Neural cell (in vitro differentiated cells): ENCODE measurements at regions not wholly inside any gene's neighbourhood (a gene's known extent, or its start where the extent isn't known, plus 50 kb on each side); places are given as distances from the start of the nearest gene placed in this dataset.

Experiments used
- H2AFZ ChIP-seq: fragments of 200-600, 300-800 bp; sonication (generic), shearing (Covaris generic); 2 replicates; pipeline ENCODE4 v1.6.0; 2014; ENCODE audit warnings: low read depth, mild to moderate bottlenecking, antibody characterized with exemption, low read length, moderate library complexity
- H3F3A ChIP-seq: fragments of 200-600 bp; shearing (Covaris generic); 2 replicates; pipeline ENCODE4 v1.6.1; 2016; ENCODE audit warnings: mild to moderate bottlenecking, moderate library complexity, mixed read lengths, antibody characterized with exemption, low read length; ENCODE audit not compliant: insufficient read depth, poor library complexity, severe bottlenecking
- H3K27ac ChIP-seq: fragments of 200-600, 300-800 bp; sonication (generic), shearing (Covaris generic); 2 replicates; pipeline ENCODE4 v1.5.1; 2014; ENCODE audit warnings: mild to moderate bottlenecking, low read length, moderate library complexity
- H3K27me3 ChIP-seq: fragments of 300-800, 200-600 bp; sonication (generic), shearing (Covaris generic); 2 replicates; pipeline ENCODE4 v1.6.0; 2014; ENCODE audit warnings: mild to moderate bottlenecking, low read depth, low read length, moderate library complexity; ENCODE audit not compliant: insufficient read depth
- H3K36me3 ChIP-seq: fragments of 300-800, 200-600 bp; sonication (generic), shearing (Covaris generic); 2 replicates; pipeline ENCODE4 v1.5.1; 2014; ENCODE audit warnings: mild to moderate bottlenecking, antibody characterized with exemption, low read length, moderate library complexity; ENCODE audit not compliant: insufficient read depth
- H3K4me2 ChIP-seq: fragments of 300-800, 200-600 bp; sonication (generic), shearing (Covaris generic); 2 replicates; pipeline ENCODE4 v1.6.0; 2014; ENCODE audit warnings: mild to moderate bottlenecking, low read length
- H3K4me3 ChIP-seq: fragments of 300-800, 200-600 bp; sonication (generic), shearing (Covaris generic); 2 replicates; pipeline ENCODE4 v1.5.1; 2014; ENCODE audit warnings: mild to moderate bottlenecking, low read length, moderate library complexity
- H3K79me2 ChIP-seq: fragments of 200-600 bp; shearing (Covaris generic); replicated peaks from 2 replicates; pipeline ENCODE4 v1.6.0; 2014; ENCODE audit warnings: mild to moderate bottlenecking, low read length, moderate library complexity; ENCODE audit not compliant: insufficient read depth
- H3K9ac ChIP-seq: fragments of 300-800, 200-600 bp; sonication (generic), shearing (Covaris generic); 2 replicates; pipeline ENCODE4 v1.6.1; 2016; ENCODE audit warnings: mild to moderate bottlenecking, low read length, mixed read lengths
- H3K9me2 ChIP-seq: fragments of 200-600 bp; shearing (Covaris generic); 2 replicates; pipeline ENCODE4 v1.6.1; 2016; ENCODE audit warnings: mild to moderate bottlenecking, low read length, mixed read lengths; ENCODE audit not compliant: insufficient read depth
- H3K9me3 ChIP-seq: fragments of 200-600, 300-800 bp; sonication (generic), shearing (Covaris generic); 2 replicates; pipeline ENCODE4 v1.6.1; 2016; ENCODE audit warnings: mild to moderate bottlenecking, mixed run types, low read length, moderate library complexity, mixed read lengths
- H4K20me1 ChIP-seq: fragments of 200-600 bp; shearing (Covaris generic); 2 replicates; pipeline ENCODE4 v1.6.1; 2016; ENCODE audit warnings: mild to moderate bottlenecking, mixed run types; ENCODE audit not compliant: insufficient read depth
- CTCF ChIP-seq: fragments of 450-650 bp; IDR thresholded peaks from 2 replicates; pipeline ENCODE4 v1.5.1; 2014; ENCODE audit warnings: antibody characterized with exemption, mild to moderate bottlenecking, moderate library complexity; ENCODE audit not compliant: poor library complexity, severe bottlenecking
- EP300 ChIP-seq: fragments of 450-650 bp; conservative IDR thresholded peaks from 2 replicates; pipeline ENCODE4 v1.6.1; 2014; ENCODE audit warnings: antibody characterized with exemption, mild to moderate bottlenecking, moderate library complexity; ENCODE audit not compliant: poor library complexity, severe bottlenecking
- EZH2 ChIP-seq: fragments of 200-600, 300-800 bp; shearing (Covaris generic), sonication (generic); IDR thresholded peaks from 2 replicates; pipeline ENCODE4 v1.6.1; 2014; ENCODE audit warnings: antibody characterized with exemption, low read length, borderline replicate concordance, mild to moderate bottlenecking; ENCODE audit not compliant: insufficient read depth, poor library complexity, severe bottlenecking
- MXI1 ChIP-seq: fragments of 450-650 bp; conservative IDR thresholded peaks from 2 replicates; pipeline ENCODE4 v1.6.1; 2014; ENCODE audit warnings: antibody characterized with exemption, mild to moderate bottlenecking; ENCODE audit not compliant: poor library complexity, severe bottlenecking
- POLR2AphosphoS5 ChIP-seq: IDR thresholded peaks from 2 replicates; pipeline ENCODE4 v1.6.1; 2012
- RAD21 ChIP-seq: fragments of 450-650 bp; conservative IDR thresholded peaks from 2 replicates; pipeline ENCODE4 v1.6.1; 2014; ENCODE audit warnings: antibody characterized with exemption, mild to moderate bottlenecking, moderate library complexity
- SMC3 ChIP-seq: fragments of 450-650 bp; conservative IDR thresholded peaks from 2 replicates; pipeline ENCODE4 v1.6.1; 2014; ENCODE audit warnings: antibody characterized with exemption, mild to moderate bottlenecking, moderate library complexity; ENCODE audit not compliant: poor library complexity
- TAF1 ChIP-seq: IDR thresholded peaks from 2 replicates; pipeline ENCODE4 v1.6.1; 2012; ENCODE audit warnings: low read depth
- TF ChIP-seq, protein P1 (sequence below): IDR thresholded peaks from 2 replicates; pipeline ENCODE4 v1.6.1; 2012; ENCODE audit warnings: borderline replicate concordance

- TF ChIP-seq, protein P1, sequence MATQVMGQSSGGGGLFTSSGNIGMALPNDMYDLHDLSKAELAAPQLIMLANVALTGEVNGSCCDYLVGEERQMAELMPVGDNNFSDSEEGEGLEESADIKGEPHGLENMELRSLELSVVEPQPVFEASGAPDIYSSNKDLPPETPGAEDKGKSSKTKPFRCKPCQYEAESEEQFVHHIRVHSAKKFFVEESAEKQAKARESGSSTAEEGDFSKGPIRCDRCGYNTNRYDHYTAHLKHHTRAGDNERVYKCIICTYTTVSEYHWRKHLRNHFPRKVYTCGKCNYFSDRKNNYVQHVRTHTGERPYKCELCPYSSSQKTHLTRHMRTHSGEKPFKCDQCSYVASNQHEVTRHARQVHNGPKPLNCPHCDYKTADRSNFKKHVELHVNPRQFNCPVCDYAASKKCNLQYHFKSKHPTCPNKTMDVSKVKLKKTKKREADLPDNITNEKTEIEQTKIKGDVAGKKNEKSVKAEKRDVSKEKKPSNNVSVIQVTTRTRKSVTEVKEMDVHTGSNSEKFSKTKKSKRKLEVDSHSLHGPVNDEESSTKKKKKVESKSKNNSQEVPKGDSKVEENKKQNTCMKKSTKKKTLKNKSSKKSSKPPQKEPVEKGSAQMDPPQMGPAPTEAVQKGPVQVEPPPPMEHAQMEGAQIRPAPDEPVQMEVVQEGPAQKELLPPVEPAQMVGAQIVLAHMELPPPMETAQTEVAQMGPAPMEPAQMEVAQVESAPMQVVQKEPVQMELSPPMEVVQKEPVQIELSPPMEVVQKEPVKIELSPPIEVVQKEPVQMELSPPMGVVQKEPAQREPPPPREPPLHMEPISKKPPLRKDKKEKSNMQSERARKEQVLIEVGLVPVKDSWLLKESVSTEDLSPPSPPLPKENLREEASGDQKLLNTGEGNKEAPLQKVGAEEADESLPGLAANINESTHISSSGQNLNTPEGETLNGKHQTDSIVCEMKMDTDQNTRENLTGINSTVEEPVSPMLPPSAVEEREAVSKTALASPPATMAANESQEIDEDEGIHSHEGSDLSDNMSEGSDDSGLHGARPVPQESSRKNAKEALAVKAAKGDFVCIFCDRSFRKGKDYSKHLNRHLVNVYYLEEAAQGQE = no peak
- TF ChIP-seq EP300 (no peak), POLR2AphosphoS5 (no peak)
Measured at GRCh38 chr6:146928503-146928902, 275.7 kb upstream of the STXBP5 start (continued).

GRCh38 chr6:146931214-146931613 lies 273.0 kb upstream of the STXBP5 start:
- H3K4me2 ChIP-seq = no peak overlapping the region
- no peak overlapping the region for H3K9ac ChIP-seq
- no peaks in the 10 kb centered on the region for H3K9me2 ChIP-seq
- no peaks in the 10 kb centered on the region for H3K36me3 ChIP-seq
- no peaks in the 10 kb centered on the region for H3K9me3 ChIP-seq
- H3K4me3 ChIP-seq = no peak overlapping the region
- no peaks in the 10 kb centered on the region for H3K27me3 ChIP-seq
- H2AFZ ChIP-seq = no peak overlapping the region
- H3F3A ChIP-seq = no peaks in the 10 kb centered on the region
- H3K27ac ChIP-seq = no peak overlapping the region
- H3K79me2 ChIP-seq = no peaks in the 10 kb centered on the region
- TF ChIP-seq SMC3 (no peak), TAF1 (no peak), POLR2AphosphoS5 (no peak), MXI1 (no peak), EP300 (no peak), RAD21 (no peak), EZH2 (no peak), CTCF (no peak)
- TF ChIP-seq, protein P1 = no peak
- H4K20me1 ChIP-seq = no peaks in the 10 kb centered on the region
